GM23338 (cell line): ENCODE measurements at regions not wholly inside any gene's neighbourhood (a gene's known extent, or its start where the extent isn't known, plus 50 kb on each side); places are given as distances from the start of the nearest gene placed in this dataset.

Source experiments
- ATAC-seq: fragments of 200-7000 bp; cut with Tn5 transposase; 3 replicates; pipeline ENCODE4 v1.9.1; 2020
- DNase-seq: peaks from one replicate; pipeline ENCODE4 v3.0.0-alpha.2; 2015; ENCODE audit warnings: low spot score
- H2AFZ ChIP-seq: fragments of 200-600 bp; sonication (generic); 2 replicates; pipeline ENCODE4 v1.8.0; 2016; ENCODE audit warnings: antibody characterized with exemption, mild to moderate bottlenecking, moderate library complexity
- H3F3A ChIP-seq: fragments of 200-600 bp; sonication (generic); replicated peaks from 2 replicates; pipeline ENCODE4 v1.8.0; 2017; ENCODE audit warnings: antibody characterized with exemption, mixed run types, low read depth
- H3K27ac ChIP-seq: fragments of 200-600 bp; sonication (generic); 2 replicates; pipeline ENCODE4 v1.6.1; 2016; ENCODE audit warnings: low read depth
- H3K27me3 ChIP-seq: fragments of 200-600 bp; sonication (generic); 2 replicates; pipeline ENCODE4 v1.8.0; 2016; ENCODE audit warnings: mild to moderate bottlenecking, mixed run types, moderate library complexity; ENCODE audit not compliant: insufficient read depth
- H3K36me3 ChIP-seq: fragments of 200-600 bp; sonication (generic); 2 replicates; pipeline ENCODE4 v1.8.0; 2016; ENCODE audit warnings: mild to moderate bottlenecking; ENCODE audit not compliant: insufficient read depth
- H3K4me1 ChIP-seq: fragments of 200-600 bp; sonication (generic); 2 replicates; pipeline ENCODE4 v1.8.0; 2016; ENCODE audit warnings: mild to moderate bottlenecking, moderate library complexity; ENCODE audit not compliant: insufficient read depth
- H3K4me2 ChIP-seq: fragments of 200-600 bp; sonication (generic); 2 replicates; pipeline ENCODE4 v1.7.1; 2017; ENCODE audit warnings: mixed run types
- H3K4me3 ChIP-seq: fragments of 200-600 bp; sonication (generic); 2 replicates; pipeline ENCODE4 v1.6.1; 2016; ENCODE audit warnings: mixed run types
- H3K79me2 ChIP-seq: fragments of 200-600 bp; sonication (generic); replicated peaks from 2 replicates; pipeline ENCODE4 v1.8.0; 2017; ENCODE audit warnings: mild to moderate bottlenecking; ENCODE audit not compliant: insufficient read depth
- H3K9me2 ChIP-seq: fragments of 200-600 bp; sonication (generic); 2 replicates; pipeline ENCODE4 v1.8.0; 2017; ENCODE audit not compliant: insufficient read depth
- H4K20me1 ChIP-seq: fragments of 200-600 bp; sonication (generic); replicated peaks from 2 replicates; pipeline ENCODE4 v1.8.0; 2017; ENCODE audit warnings: mild to moderate bottlenecking; ENCODE audit not compliant: insufficient read depth
- H3K27ac Mint-ChIP-seq: 2 replicates; pipeline ENCODE4 v1.8.0; 2020; ENCODE audit warnings: inconsistent platforms, mild to moderate bottlenecking, moderate library complexity, mixed read lengths
- H3K27me3 Mint-ChIP-seq: 3 replicates; pipeline ENCODE4 v1.8.0; 2022; ENCODE audit warnings: low read depth, mild to moderate bottlenecking, moderate library complexity, mixed read lengths, inconsistent platforms; ENCODE audit not compliant: insufficient read depth, poor library complexity
- H3K36me3 Mint-ChIP-seq: 3 replicates; pipeline ENCODE4 v1.8.0; 2021; ENCODE audit warnings: low read depth, mild to moderate bottlenecking, inconsistent platforms, moderate library complexity, mixed read lengths
- H3K4me1 Mint-ChIP-seq: 3 replicates; pipeline ENCODE4 v1.8.0; 2020; ENCODE audit warnings: mild to moderate bottlenecking, inconsistent platforms, mixed read lengths
- H3K4me3 Mint-ChIP-seq: 3 replicates; pipeline ENCODE4 v1.8.0; 2021; ENCODE audit warnings: moderate library complexity, mild to moderate bottlenecking, inconsistent platforms, mixed read lengths
- H3K9me3 Mint-ChIP-seq: 3 replicates; pipeline ENCODE4 v1.8.0; 2020; ENCODE audit warnings: moderate library complexity, mild to moderate bottlenecking, inconsistent platforms, mixed read lengths
- CREB1 ChIP-seq: fragments of 250-450 bp; sonication (Bioruptor Pico); IDR thresholded peaks from 2 replicates; pipeline ENCODE4 v1.5.0; 2020; ENCODE audit warnings: low read depth, mild to moderate bottlenecking, moderate library complexity
- EZH2 ChIP-seq: fragments of 200-600 bp; sonication (generic); IDR thresholded peaks from one replicate; pipeline ENCODE4 v1.8.0; 2017; ENCODE audit warnings: antibody characterized with exemption, mild to moderate bottlenecking, low read depth; ENCODE audit not compliant: unreplicated experiment
- JUNB ChIP-seq: IDR thresholded peaks from one replicate; pipeline ENCODE4 v1.6.1; 2016; ENCODE audit warnings: antibody characterized with exemption; ENCODE audit not compliant: unreplicated experiment
- POLR2AphosphoS5 ChIP-seq: IDR thresholded peaks from 2 replicates; pipeline ENCODE4 v1.6.1; 2016; ENCODE audit warnings: antibody characterized with exemption, low read depth
- ZNF331 ChIP-seq: fragments of 250-450 bp; sonication (Bioruptor Pico); IDR thresholded peaks from 2 replicates; pipeline ENCODE4 v1.5.0; 2020; ENCODE audit warnings: low read depth, mild to moderate bottlenecking, moderate library complexity
- TF ChIP-seq, protein P1 (sequence below): IDR thresholded peaks from 2 replicates; pipeline ENCODE4 v1.6.1; 2016; ENCODE audit warnings: antibody characterized with exemption
- TF ChIP-seq, protein P2 (sequence below): fragments of 250-450 bp; sonication (Bioruptor Pico); IDR thresholded peaks from 2 replicates; pipeline ENCODE4 v1.5.0; 2020; ENCODE audit warnings: mild to moderate bottlenecking, moderate library complexity
- TF ChIP-seq, protein P3 (sequence below): IDR thresholded peaks from one replicate; pipeline ENCODE4 v1.6.1; 2018; ENCODE audit warnings: antibody characterized with exemption; ENCODE audit not compliant: unreplicated experiment

DNA sequence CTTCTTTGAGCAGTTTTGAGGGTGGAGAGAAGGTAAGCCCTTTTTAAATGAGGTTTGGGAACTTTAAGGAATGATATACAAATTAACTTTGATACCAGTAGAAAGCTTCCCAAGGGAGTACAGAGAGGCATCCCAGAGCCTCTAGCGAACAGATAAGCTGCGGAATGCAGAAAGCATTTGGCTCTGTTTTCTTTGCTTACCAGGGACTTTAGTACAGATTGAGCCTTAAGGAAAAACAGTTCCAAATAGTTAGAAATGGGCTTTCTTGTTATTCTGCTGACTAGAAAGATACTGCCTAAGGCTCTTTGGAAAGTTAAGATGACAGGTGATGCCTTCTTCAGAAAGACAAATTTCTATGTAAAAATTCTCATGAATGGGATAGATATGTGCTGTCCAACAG, 261.7 kb upstream of the FOXN3 start:
- Mint-ChIP-seq H3K4me1 (no peaks in the 10 kb centered on the region), H3K9me3 (peaks cover 17% of the 10 kb centered on the region), H3K27ac (no peak overlapping the region), H3K27me3 (no peaks in the 10 kb centered on the region), H3K4me3 (no peak overlapping the region), H3K36me3 (peaks cover 16% of the 10 kb centered on the region)
- TF ChIP-seq EZH2 (no peak), CREB1 (CRISPR knock-in tag) (no peak), JUNB (no peak), POLR2AphosphoS5 (no peak), ZNF331 (no peak)
- TF ChIP-seq, protein P1, sequence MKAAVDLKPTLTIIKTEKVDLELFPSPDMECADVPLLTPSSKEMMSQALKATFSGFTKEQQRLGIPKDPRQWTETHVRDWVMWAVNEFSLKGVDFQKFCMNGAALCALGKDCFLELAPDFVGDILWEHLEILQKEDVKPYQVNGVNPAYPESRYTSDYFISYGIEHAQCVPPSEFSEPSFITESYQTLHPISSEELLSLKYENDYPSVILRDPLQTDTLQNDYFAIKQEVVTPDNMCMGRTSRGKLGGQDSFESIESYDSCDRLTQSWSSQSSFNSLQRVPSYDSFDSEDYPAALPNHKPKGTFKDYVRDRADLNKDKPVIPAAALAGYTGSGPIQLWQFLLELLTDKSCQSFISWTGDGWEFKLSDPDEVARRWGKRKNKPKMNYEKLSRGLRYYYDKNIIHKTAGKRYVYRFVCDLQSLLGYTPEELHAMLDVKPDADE, result no peak
- TF ChIP-seq, protein P2, sequence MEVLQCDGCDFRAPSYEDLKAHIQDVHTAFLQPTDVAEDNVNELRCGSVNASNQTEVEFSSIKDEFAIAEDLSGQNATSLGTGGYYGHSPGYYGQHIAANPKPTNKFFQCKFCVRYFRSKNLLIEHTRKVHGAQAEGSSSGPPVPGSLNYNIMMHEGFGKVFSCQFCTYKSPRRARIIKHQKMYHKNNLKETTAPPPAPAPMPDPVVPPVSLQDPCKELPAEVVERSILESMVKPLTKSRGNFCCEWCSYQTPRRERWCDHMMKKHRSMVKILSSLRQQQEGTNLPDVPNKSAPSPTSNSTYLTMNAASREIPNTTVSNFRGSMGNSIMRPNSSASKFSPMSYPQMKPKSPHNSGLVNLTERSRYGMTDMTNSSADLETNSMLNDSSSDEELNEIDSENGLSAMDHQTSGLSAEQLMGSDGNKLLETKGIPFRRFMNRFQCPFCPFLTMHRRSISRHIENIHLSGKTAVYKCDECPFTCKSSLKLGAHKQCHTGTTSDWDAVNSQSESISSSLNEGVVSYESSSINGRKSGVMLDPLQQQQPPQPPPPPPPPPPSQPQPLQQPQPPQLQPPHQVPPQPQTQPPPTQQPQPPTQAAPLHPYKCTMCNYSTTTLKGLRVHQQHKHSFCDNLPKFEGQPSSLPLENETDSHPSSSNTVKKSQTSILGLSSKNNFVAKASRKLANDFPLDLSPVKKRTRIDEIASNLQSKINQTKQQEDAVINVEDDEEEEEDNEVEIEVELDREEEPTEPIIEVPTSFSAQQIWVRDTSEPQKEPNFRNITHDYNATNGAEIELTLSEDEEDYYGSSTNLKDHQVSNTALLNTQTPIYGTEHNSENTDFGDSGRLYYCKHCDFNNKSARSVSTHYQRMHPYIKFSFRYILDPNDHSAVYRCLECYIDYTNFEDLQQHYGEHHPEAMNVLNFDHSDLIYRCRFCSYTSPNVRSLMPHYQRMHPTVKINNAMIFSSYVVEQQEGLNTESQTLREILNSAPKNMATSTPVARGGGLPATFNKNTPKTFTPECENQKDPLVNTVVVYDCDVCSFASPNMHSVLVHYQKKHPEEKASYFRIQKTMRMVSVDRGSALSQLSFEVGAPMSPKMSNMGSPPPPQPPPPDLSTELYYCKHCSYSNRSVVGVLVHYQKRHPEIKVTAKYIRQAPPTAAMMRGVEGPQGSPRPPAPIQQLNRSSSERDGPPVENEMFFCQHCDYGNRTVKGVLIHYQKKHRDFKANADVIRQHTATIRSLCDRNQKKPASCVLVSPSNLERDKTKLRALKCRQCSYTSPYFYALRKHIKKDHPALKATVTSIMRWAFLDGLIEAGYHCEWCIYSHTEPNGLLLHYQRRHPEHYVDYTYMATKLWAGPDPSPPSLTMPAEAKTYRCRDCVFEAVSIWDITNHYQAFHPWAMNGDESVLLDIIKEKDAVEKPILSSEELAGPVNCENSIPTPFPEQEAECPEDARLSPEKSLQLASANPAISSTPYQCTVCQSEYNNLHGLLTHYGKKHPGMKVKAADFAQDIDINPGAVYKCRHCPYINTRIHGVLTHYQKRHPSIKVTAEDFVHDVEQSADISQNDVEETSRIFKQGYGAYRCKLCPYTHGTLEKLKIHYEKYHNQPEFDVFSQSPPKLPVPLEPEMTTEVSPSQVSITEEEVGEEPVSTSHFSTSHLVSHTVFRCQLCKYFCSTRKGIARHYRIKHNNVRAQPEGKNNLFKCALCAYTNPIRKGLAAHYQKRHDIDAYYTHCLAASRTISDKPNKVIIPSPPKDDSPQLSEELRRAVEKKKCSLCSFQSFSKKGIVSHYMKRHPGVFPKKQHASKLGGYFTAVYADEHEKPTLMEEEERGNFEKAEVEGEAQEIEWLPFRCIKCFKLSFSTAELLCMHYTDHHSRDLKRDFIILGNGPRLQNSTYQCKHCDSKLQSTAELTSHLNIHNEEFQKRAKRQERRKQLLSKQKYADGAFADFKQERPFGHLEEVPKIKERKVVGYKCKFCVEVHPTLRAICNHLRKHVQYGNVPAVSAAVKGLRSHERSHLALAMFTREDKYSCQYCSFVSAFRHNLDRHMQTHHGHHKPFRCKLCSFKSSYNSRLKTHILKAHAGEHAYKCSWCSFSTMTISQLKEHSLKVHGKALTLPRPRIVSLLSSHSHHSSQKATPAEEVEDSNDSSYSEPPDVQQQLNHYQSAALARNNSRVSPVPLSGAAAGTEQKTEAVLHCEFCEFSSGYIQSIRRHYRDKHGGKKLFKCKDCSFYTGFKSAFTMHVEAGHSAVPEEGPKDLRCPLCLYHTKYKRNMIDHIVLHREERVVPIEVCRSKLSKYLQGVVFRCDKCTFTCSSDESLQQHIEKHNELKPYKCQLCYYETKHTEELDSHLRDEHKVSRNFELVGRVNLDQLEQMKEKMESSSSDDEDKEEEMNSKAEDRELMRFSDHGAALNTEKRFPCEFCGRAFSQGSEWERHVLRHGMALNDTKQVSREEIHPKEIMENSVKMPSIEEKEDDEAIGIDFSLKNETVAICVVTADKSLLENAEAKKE (CRISPR knock-in tag), result no peak
- TF ChIP-seq, protein P3, sequence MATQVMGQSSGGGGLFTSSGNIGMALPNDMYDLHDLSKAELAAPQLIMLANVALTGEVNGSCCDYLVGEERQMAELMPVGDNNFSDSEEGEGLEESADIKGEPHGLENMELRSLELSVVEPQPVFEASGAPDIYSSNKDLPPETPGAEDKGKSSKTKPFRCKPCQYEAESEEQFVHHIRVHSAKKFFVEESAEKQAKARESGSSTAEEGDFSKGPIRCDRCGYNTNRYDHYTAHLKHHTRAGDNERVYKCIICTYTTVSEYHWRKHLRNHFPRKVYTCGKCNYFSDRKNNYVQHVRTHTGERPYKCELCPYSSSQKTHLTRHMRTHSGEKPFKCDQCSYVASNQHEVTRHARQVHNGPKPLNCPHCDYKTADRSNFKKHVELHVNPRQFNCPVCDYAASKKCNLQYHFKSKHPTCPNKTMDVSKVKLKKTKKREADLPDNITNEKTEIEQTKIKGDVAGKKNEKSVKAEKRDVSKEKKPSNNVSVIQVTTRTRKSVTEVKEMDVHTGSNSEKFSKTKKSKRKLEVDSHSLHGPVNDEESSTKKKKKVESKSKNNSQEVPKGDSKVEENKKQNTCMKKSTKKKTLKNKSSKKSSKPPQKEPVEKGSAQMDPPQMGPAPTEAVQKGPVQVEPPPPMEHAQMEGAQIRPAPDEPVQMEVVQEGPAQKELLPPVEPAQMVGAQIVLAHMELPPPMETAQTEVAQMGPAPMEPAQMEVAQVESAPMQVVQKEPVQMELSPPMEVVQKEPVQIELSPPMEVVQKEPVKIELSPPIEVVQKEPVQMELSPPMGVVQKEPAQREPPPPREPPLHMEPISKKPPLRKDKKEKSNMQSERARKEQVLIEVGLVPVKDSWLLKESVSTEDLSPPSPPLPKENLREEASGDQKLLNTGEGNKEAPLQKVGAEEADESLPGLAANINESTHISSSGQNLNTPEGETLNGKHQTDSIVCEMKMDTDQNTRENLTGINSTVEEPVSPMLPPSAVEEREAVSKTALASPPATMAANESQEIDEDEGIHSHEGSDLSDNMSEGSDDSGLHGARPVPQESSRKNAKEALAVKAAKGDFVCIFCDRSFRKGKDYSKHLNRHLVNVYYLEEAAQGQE, result no peak
- ATAC-seq (no peak), DNase-seq (no peak)
- no peaks in the 10 kb centered on the region for H4K20me1 ChIP-seq
- H3K9me2 ChIP-seq, result no peaks in the 10 kb centered on the region
- H3K79me2 ChIP-seq, result no peaks in the 10 kb centered on the region
- no peaks in the 10 kb centered on the region for H3F3A ChIP-seq
- H3K27me3 ChIP-seq, result no peaks in the 10 kb centered on the region
- no peak overlapping the region for H3K4me2 ChIP-seq
- no peaks in the 10 kb centered on the region for H3K4me1 ChIP-seq
- no peak overlapping the region for H3K4me3 ChIP-seq
- peaks cover 4% of the 10 kb centered on the region; the same call in 1 of the 2 replicates for H3K36me3 ChIP-seq
- H2AFZ ChIP-seq, result no peak overlapping the region
- H3K27ac ChIP-seq, result no peak overlapping the region
